RWPE1 (cell line): ENCODE measurements at regions not wholly inside any gene's neighbourhood (a gene's known extent, or its start where the extent isn't known, plus 50 kb on each side); places are given as distances from the start of the nearest gene placed in this dataset.
"Not testable (repeated sequence)": the region's sequence is repeated elsewhere in the genome, so short reads cannot be mapped to it uniquely, and the experiment has no call there.

ENCODE experiments used
- CTCF ChIA-PET: fragments of 350-600 bp; sonication (Branson Sonifier 250); formaldehyde crosslinking; extraction: SDS; loops from one replicate; lab custom pipeline; 2021; lab: Yijun Ruan, JAX
- POLR2A ChIA-PET: fragments of 400-600 bp; formaldehyde crosslinking; extraction: SDS; loops from one replicate; lab custom pipeline; 2020; ENCODE audit warnings: antibody characterized with exemption; ENCODE audit not compliant: low non-redundant PET; lab: Yijun Ruan, JAX
- DNase-seq: peaks from one replicate; pipeline ENCODE4 v3.0.0; 2012; ENCODE audit warnings: low spot score
- H3K27ac ChIP-seq: fragments of 450-650 bp; 2 replicates; pipeline ENCODE4 v1.5.1; 2017
- CTCF ChIP-seq: fragments of 450-650 bp; conservative IDR thresholded peaks from 2 replicates; pipeline ENCODE4 v1.5.1; 2017; ENCODE audit warnings: low read depth, mild to moderate bottlenecking

- no peak overlapping the region for H3K27ac ChIP-seq
- DNase-seq: no peak
- ChIA-PET CTCF (interaction anchor here (0.7 kb wide), 1 partner anchor 528 kb away, joined by 3 read pairs; no protein-coding TSS in a partner anchor), POLR2A (no interaction called here)
- no peak for TF ChIP-seq CTCF
These were observed 230.8 kb downstream of the TANC2 start for GRCh38 chr17:63196772-63197335.

GRCh38 chr17:63203652-63204051, 237.6 kb downstream of the TANC2 start:
- ChIA-PET CTCF (no interaction called here), POLR2A (no interaction called here)

GRCh38 chr17:63221939-63222338, 224.2 kb downstream of the CYB561 start:
- DNase-seq: no peak
- H3K27ac ChIP-seq: no peak overlapping the region
- ChIA-PET CTCF (interaction anchor here (0.6 kb wide), 1 partner anchor 456 kb away, joined by 7 read pairs; no protein-coding TSS in a partner anchor), POLR2A (no interaction called here)
- TF ChIP-seq CTCF: no peak

More at GRCh38 chr17:63203652-63204051, 237.6 kb downstream of the TANC2 start:
- TF ChIP-seq CTCF: no peak
- no peak for DNase-seq
- H3K27ac ChIP-seq: no peak overlapping the region

GRCh38 chr17:63222655-63223054, 223.5 kb downstream of the CYB561 start:
- CTCF ChIA-PET: interaction anchor here (0.6 kb wide), 1 partner anchor 457 kb away, joined by 7 read pairs; no protein-coding TSS in a partner anchor
- DNase-seq: no peak
- no peak for TF ChIP-seq CTCF

GRCh38 chr17:63223212-63223911, 222.7 kb downstream of the CYB561 start:
- no peak overlapping the region for H3K27ac ChIP-seq
- POLR2A ChIA-PET: no interaction called here
- CTCF ChIA-PET: no interaction called here
- TF ChIP-seq CTCF: no peak
- DNase-seq: no peak

More at GRCh38 chr17:63222655-63223054, 223.5 kb downstream of the CYB561 start:
- no peak overlapping the region for H3K27ac ChIP-seq
- POLR2A ChIA-PET: no interaction called here

GRCh38 chr17:63224644-63225043, 221.5 kb downstream of the CYB561 start:
- no peak for TF ChIP-seq CTCF
- H3K27ac ChIP-seq: no peak overlapping the region
- POLR2A ChIA-PET: no interaction called here
- DNase-seq: no peak
- CTCF ChIA-PET: no interaction called here

- CTCF ChIA-PET: interaction anchor here (0.6 kb wide), 1 partner anchor 1510 kb away, joined by 3 read pairs; no protein-coding TSS in a partner anchor
- DNase-seq, H3K27ac ChIP-seq, POLR2A ChIA-PET: not testable (repeated sequence)
These were observed 219.4 kb downstream of the CYB561 start for GRCh38 chr17:63226720-63227119.

- H3K27ac ChIP-seq, CTCF ChIA-PET: not testable (repeated sequence)
These were observed 215.0 kb downstream of the CYB561 start for GRCh38 chr17:63231015-63231620.

More at GRCh38 chr17:63231015-63231620, 215.0 kb downstream of the CYB561 start:
- POLR2A ChIA-PET, DNase-seq: not testable (repeated sequence)
